ENCODE measurements at regions not wholly inside any gene's neighbourhood (a gene's known extent, or its start where the extent isn't known, plus 50 kb on each side); places are given as distances from the start of the nearest gene placed in this dataset.

DNA sequence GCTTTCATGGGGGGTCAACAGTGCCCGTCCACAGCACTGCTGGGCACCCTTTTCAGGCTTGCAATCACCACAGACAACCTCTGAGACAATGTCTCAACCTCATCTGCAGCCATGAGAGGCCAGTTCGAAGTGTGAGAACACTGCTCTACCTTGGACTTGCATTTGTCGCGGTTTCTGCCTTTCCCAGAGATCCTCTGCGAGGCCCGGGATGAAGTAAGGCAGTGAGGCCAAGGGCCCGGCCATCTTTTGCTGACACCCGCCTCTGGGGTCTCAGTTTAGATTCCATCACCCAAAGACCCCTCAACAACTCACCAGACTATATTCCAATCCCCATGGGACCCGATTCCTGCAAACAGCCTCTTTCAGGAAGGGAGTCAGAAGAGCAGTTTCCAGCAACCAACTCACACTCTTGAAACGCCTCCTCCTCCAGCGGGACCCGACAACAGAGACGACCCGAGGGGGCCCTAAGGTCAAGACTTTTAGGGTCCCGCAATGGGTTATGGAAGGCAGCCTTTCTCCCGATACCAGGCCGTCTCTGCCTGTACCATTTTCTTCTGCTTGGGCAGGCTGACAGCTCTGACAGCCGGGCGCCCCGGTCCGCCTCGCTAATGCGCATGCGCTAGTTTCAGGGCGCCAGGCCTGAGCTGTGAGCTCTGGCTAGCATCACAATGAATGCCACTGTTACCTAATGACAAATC lies 576.0 kb downstream of the KCNJ18 start:
- TF ChIP-seq CTCF (IDR thresholded peaks at IDR 0.05; ENCODE audit: borderline replicate concordance, extremely low read depth, low read length, poor library complexity, severe bottlenecking) = no peak
- no peak for TF ChIP-seq EZH2 (IDR thresholded peaks at IDR 0.05; ENCODE audit: borderline replicate concordance, low read depth, low read length, severe bottlenecking)
